ENCODE measurements at regions not wholly inside any gene's neighbourhood (a gene's known extent, or its start where the extent isn't known, plus 50 kb on each side); places are given as distances from the start of the nearest gene placed in this dataset.

DNA sequence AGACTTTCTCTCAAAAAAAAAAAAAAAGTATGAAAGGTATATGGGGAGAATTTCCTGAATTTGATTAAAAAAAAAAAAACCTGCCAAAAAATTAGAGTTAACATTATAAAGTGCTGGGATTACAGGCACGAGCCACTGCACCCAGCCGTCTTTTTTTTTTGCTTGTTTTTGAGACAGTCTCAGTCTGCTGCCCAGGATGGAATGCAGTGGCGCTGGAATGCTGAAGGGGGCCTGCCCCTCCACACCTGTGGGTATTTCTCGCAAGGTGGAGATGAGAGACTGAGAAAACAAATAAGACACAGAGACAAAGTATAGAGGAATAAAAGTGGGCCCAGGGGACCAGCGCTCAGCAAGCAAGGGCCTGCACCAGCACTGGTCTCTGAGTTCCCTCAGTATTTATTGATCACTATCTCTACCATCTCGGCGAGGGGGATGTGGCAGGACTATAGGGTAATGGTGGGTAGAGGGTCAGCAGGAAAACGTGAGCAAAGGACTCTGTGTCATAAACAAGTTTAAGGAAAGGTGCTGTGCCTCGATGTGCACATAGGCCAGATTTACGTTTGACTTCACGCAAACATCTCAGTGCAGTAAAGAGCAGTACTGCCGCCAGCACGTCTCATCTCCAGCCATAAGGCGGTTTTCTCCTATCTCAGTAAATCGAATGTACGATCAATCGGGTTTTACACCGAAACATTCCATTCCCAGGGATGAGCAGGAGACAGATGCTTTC lies 117.2 kb downstream of the GOSR1 start:
- POLR2A ChIA-PET = no interaction called here
- Mint-ChIP-seq H3K36me3 (ENCODE audit: low read depth) (no peaks in the 10 kb centered on the region), H3K9me3 (no peaks in the 10 kb centered on the region), H3K4me3 (no peak overlapping the region), H3K27me3 (no peaks in the 10 kb centered on the region), H3K27ac (no peak overlapping the region), H3K4me1 (ENCODE audit: low read depth) (no peaks in the 10 kb centered on the region)
- DNase-seq (no peak), ATAC-seq (no peak)
- intact Hi-C loops (cut with micrococcal nuclease) = no loop called here
- CTCF ChIA-PET = no interaction called here
- TF ChIP-seq, protein P1, sequence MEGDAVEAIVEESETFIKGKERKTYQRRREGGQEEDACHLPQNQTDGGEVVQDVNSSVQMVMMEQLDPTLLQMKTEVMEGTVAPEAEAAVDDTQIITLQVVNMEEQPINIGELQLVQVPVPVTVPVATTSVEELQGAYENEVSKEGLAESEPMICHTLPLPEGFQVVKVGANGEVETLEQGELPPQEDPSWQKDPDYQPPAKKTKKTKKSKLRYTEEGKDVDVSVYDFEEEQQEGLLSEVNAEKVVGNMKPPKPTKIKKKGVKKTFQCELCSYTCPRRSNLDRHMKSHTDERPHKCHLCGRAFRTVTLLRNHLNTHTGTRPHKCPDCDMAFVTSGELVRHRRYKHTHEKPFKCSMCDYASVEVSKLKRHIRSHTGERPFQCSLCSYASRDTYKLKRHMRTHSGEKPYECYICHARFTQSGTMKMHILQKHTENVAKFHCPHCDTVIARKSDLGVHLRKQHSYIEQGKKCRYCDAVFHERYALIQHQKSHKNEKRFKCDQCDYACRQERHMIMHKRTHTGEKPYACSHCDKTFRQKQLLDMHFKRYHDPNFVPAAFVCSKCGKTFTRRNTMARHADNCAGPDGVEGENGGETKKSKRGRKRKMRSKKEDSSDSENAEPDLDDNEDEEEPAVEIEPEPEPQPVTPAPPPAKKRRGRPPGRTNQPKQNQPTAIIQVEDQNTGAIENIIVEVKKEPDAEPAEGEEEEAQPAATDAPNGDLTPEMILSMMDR (IDR thresholded peaks at IDR 0.05) = no peak

DNA sequence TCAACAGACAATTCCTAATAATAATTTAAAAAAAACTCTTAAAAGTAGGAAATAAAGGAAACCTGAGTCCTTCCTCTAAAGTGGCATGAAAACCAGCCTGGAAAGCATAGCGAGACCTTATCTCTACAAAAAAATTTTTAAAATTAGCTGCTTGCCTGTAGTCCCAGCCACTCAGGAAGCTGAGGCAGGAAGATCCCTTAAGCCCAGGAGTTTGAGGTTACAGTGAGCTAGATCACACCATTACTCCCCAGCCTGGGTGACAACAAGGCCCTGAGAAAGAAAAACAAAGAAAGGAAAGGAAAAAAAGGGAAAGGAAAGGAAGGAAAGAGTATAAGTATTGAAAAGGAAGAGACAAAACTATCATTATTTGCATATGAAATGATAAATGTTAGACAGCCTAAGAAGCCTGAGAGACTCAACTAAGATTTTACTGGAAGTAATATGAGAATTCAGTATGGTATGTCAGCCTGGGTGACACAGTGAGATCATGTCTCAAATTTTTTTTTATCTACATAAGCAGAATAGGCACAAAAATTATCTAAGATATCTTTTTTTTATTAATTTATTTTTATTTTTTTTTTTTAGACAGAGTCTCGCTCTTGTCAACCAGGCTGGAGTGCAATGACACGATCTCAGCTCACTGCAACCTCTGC lies 113.0 kb downstream of the GOSR1 start:
- POLR2A ChIA-PET = interaction anchor here (0.6 kb wide), 1 partner anchor 427 kb away, joined by 4 read pairs; no protein-coding TSS in a partner anchor
- ATAC-seq (no peak), DNase-seq (no peak)
- intact Hi-C loops (cut with micrococcal nuclease) = no loop called here
- Mint-ChIP-seq H3K27ac (no peak overlapping the region), H3K4me1 (ENCODE audit: low read depth) (peaks cover 4% of the 10 kb centered on the region), H3K27me3 (no peaks in the 10 kb centered on the region), H3K4me3 (no peak overlapping the region), H3K36me3 (ENCODE audit: low read depth) (no peaks in the 10 kb centered on the region), H3K9me3 (no peaks in the 10 kb centered on the region)
- CTCF ChIA-PET = no interaction called here
- TF ChIP-seq, protein P1 (IDR thresholded peaks at IDR 0.05) = no peak

DNA sequence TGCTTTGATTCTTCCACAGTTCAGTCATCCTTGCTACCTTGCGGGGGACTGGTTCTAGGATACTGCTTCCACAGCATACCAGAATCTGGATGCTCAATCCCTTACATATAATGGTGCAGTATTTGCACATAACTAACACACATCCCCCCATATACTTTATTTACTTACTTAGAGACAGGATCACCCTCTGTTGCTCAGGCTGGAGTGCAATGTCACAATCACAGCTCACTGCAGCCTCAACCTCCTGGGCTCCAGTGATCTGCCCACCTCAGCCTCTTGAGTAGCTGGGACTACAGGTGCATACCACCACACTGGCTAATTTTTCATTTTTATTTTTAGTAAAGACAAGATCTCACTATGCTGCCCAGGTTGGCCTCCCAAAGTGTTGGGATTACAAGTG lies 112.2 kb downstream of the GOSR1 start:
- H3K27me3 Mint-ChIP-seq = no peaks in the 10 kb centered on the region
- ChIA-PET CTCF (no interaction called here), POLR2A (interaction anchor here (0.6 kb wide), 1 partner anchor 426 kb away, joined by 4 read pairs; no protein-coding TSS in a partner anchor)
- H3K4me1 Mint-ChIP-seq (ENCODE audit: low read depth) = peaks cover 4% of the 10 kb centered on the region
- no peak for DNase-seq
- no peak overlapping the region for H3K27ac Mint-ChIP-seq
- intact Hi-C loops (cut with micrococcal nuclease) = no loop called here
- no peaks in the 10 kb centered on the region for H3K9me3 Mint-ChIP-seq
- no peak for ATAC-seq
- H3K4me3 Mint-ChIP-seq = no peak overlapping the region
- TF ChIP-seq, protein P1 (IDR thresholded peaks at IDR 0.05) = no peak
- no peaks in the 10 kb centered on the region for H3K36me3 Mint-ChIP-seq (ENCODE audit: low read depth)

DNA sequence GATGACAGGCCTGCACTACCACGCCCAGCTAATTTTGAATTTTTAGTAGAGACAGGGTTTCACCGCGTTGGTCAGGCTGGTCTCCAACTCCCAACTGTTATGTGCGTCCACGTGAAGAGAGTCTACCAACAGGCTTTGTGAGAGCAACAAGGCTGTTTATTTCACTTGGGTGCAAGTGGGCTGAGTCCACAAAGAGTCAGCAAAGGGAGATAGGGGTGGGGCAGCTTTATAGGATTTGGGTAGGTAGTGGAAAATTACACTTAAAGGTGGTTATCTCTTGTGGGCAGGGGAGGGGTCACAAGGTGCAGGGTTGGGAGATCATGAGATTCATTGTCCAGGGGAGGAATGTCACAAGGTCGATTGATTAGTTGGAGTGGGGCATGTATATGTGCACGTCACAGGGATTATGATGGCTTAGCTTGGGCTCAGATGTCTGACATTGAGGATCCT lies 111.6 kb downstream of the GOSR1 start:
- POLR2A ChIA-PET = no interaction called here
- ATAC-seq (no peak), DNase-seq (no peak)
- TF ChIP-seq, protein P1 (IDR thresholded peaks at IDR 0.05) = no peak
- H3K4me1 Mint-ChIP-seq (ENCODE audit: low read depth) = peaks cover 4% of the 10 kb centered on the region
- no peak overlapping the region for H3K4me3 Mint-ChIP-seq
- CTCF ChIA-PET = no interaction called here
- H3K9me3 Mint-ChIP-seq = no peaks in the 10 kb centered on the region
- intact Hi-C loops (cut with micrococcal nuclease) = no loop called here
- H3K27me3 Mint-ChIP-seq = no peaks in the 10 kb centered on the region
- H3K27ac Mint-ChIP-seq = no peak overlapping the region
- no peaks in the 10 kb centered on the region for H3K36me3 Mint-ChIP-seq (ENCODE audit: low read depth)
